ENCODE measurements at regions not wholly inside any gene's neighbourhood (a gene's known extent, or its start where the extent isn't known, plus 50 kb on each side); places are given as distances from the start of the nearest gene placed in this dataset.

- Histone ChIP-seq H3K79me2 (replicated peaks; ENCODE audit: insufficient read depth, low read length) (no peaks in the 10 kb centered on the region), H3K4me3 (ENCODE audit: low read length) (no peak overlapping the region), H3F3A (ENCODE audit: insufficient read depth, low read length, poor library complexity, severe bottlenecking) (no peaks in the 10 kb centered on the region), H3K9me3 (ENCODE audit: low read length) (no peaks in the 10 kb centered on the region), H3K9me2 (ENCODE audit: insufficient read depth, low read length) (no peaks in the 10 kb centered on the region), H4K20me1 (ENCODE audit: insufficient read depth) (no peaks in the 10 kb centered on the region), H2AFZ (ENCODE audit: low read depth, low read length) (no peak overlapping the region), H3K36me3 (ENCODE audit: insufficient read depth, low read length) (no peaks in the 10 kb centered on the region), H3K9ac (ENCODE audit: low read length) (no peak overlapping the region), H3K4me2 (ENCODE audit: low read length) (no peak overlapping the region), H3K27ac (ENCODE audit: low read length) (no peak overlapping the region), H3K27me3 (ENCODE audit: insufficient read depth, low read depth, low read length) (no peaks in the 10 kb centered on the region)
- TF ChIP-seq TAF1 (IDR thresholded peaks at IDR 0.05; ENCODE audit: low read depth) (no peak), SMC3 (conservative IDR thresholded peaks at IDR 0.05; ENCODE audit: poor library complexity) (no peak), POLR2AphosphoS5 (IDR thresholded peaks at IDR 0.05) (no peak), CTCF (IDR thresholded peaks at IDR 0.05; ENCODE audit: poor library complexity, severe bottlenecking) (no peak), RAD21 (conservative IDR thresholded peaks at IDR 0.05) (no peak), REST (IDR thresholded peaks at IDR 0.05; ENCODE audit: borderline replicate concordance) (no peak), MXI1 (conservative IDR thresholded peaks at IDR 0.05; ENCODE audit: poor library complexity, severe bottlenecking) (no peak), EP300 (conservative IDR thresholded peaks at IDR 0.05; ENCODE audit: poor library complexity, severe bottlenecking) (no peak), EZH2 (IDR thresholded peaks at IDR 0.05; ENCODE audit: borderline replicate concordance, insufficient read depth, low read length, poor library complexity, severe bottlenecking) (no peak)
These were observed 138.9 kb upstream of the LNX1 start for GRCh38 chr4:53730031-53730805.

GRCh38 chr4:53722110-53722509, 130.8 kb upstream of the LNX1 start:
- no peak overlapping the region for H3K9ac ChIP-seq (ENCODE audit: low read length)
- H3K36me3 ChIP-seq (ENCODE audit: insufficient read depth, low read length): no peaks in the 10 kb centered on the region
- H3F3A ChIP-seq (ENCODE audit: insufficient read depth, low read length, poor library complexity, severe bottlenecking): no peaks in the 10 kb centered on the region
- no peaks in the 10 kb centered on the region for H3K27me3 ChIP-seq (ENCODE audit: insufficient read depth, low read depth, low read length)
- no peak overlapping the region for H2AFZ ChIP-seq (ENCODE audit: low read depth, low read length)
- no peak overlapping the region for H3K4me3 ChIP-seq (ENCODE audit: low read length)
- no peaks in the 10 kb centered on the region for H3K9me2 ChIP-seq (ENCODE audit: insufficient read depth, low read length)
- TF ChIP-seq RAD21 (conservative IDR thresholded peaks at IDR 0.05) (no peak), SMC3 (conservative IDR thresholded peaks at IDR 0.05; ENCODE audit: poor library complexity) (no peak), EZH2 (IDR thresholded peaks at IDR 0.05; ENCODE audit: borderline replicate concordance, insufficient read depth, low read length, poor library complexity, severe bottlenecking) (no peak), POLR2AphosphoS5 (IDR thresholded peaks at IDR 0.05) (no peak), EP300 (conservative IDR thresholded peaks at IDR 0.05; ENCODE audit: poor library complexity, severe bottlenecking) (no peak), REST (IDR thresholded peaks at IDR 0.05; ENCODE audit: borderline replicate concordance) (no peak), CTCF (IDR thresholded peaks at IDR 0.05; ENCODE audit: poor library complexity, severe bottlenecking) (no peak), TAF1 (IDR thresholded peaks at IDR 0.05; ENCODE audit: low read depth) (no peak), MXI1 (conservative IDR thresholded peaks at IDR 0.05; ENCODE audit: poor library complexity, severe bottlenecking) (no peak)
- H3K9me3 ChIP-seq (ENCODE audit: low read length): no peaks in the 10 kb centered on the region
- H3K79me2 ChIP-seq (replicated peaks; ENCODE audit: insufficient read depth, low read length): no peaks in the 10 kb centered on the region
- no peaks in the 10 kb centered on the region for H4K20me1 ChIP-seq (ENCODE audit: insufficient read depth)
- no peak overlapping the region for H3K27ac ChIP-seq (ENCODE audit: low read length)
- no peak overlapping the region for H3K4me2 ChIP-seq (ENCODE audit: low read length)
